ENCODE measurements at regions not wholly inside any gene's neighbourhood (a gene's known extent, or its start where the extent isn't known, plus 50 kb on each side); places are given as distances from the start of the nearest gene placed in this dataset.

GRCh38 chr13:80011448-80012212 is 329.3 kb downstream of the SPRY2 start:
- Histone ChIP-seq H3K4me1 (no peaks in the 10 kb centered on the region), H3K27ac (no peak overlapping the region), H3K4me3 (no peak overlapping the region), H3K36me3 (no peaks in the 10 kb centered on the region), H3K27me3 (no peaks in the 10 kb centered on the region), H3K9me3 (no peaks in the 10 kb centered on the region)
- intact Hi-C loops (cut with DNase I; ENCODE audit: low total_unique reads) = no loop called here
- TF ChIP-seq CTCF (IDR thresholded peaks at IDR 0.05) = no peak
- no peak for TF ChIP-seq POLR2AphosphoS5 (IDR thresholded peaks at IDR 0.05)
- TF ChIP-seq POLR2A (IDR thresholded peaks at IDR 0.05) = no peak
- no peak for DNase-seq (ENCODE audit: low spot score in 2 of 2)

- TF ChIP-seq CTCF (IDR thresholded peaks at IDR 0.05) = no peak
- TF ChIP-seq POLR2AphosphoS5 (IDR thresholded peaks at IDR 0.05) = no peak
- no peak for TF ChIP-seq POLR2A (IDR thresholded peaks at IDR 0.05)
- H3K4me1 ChIP-seq = no peaks in the 10 kb centered on the region
- no peak for DNase-seq (ENCODE audit: low spot score in 2 of 2)
Measured at GRCh38 chr13:80010846-80011245, 330.1 kb downstream of the SPRY2 start.

GRCh38 chr13:80010286-80010831 is 330.6 kb downstream of the SPRY2 start:
- no peaks in the 10 kb centered on the region for H3K36me3 ChIP-seq
- no peak for DNase-seq (ENCODE audit: low spot score in 2 of 2)

More at GRCh38 chr13:80010846-80011245, 330.1 kb downstream of the SPRY2 start:
- H3K27ac ChIP-seq = no peak overlapping the region
- intact Hi-C loops (cut with DNase I; ENCODE audit: low total_unique reads) = no loop called here
- H3K9me3 ChIP-seq = no peaks in the 10 kb centered on the region
- no peaks in the 10 kb centered on the region for H3K36me3 ChIP-seq
- no peak overlapping the region for H3K4me3 ChIP-seq
- no peaks in the 10 kb centered on the region for H3K27me3 ChIP-seq

GRCh38 chr13:80009760-80010159 is 331.2 kb downstream of the SPRY2 start:
- intact Hi-C loops (cut with DNase I; ENCODE audit: low total_unique reads) = no loop called here
- Histone ChIP-seq H3K27me3 (no peaks in the 10 kb centered on the region), H3K36me3 (no peaks in the 10 kb centered on the region), H3K4me1 (no peaks in the 10 kb centered on the region), H3K27ac (no peak overlapping the region), H3K4me3 (no peak overlapping the region), H3K9me3 (no peaks in the 10 kb centered on the region)
- DNase-seq (ENCODE audit: low spot score in 2 of 2) = no peak
- TF ChIP-seq CTCF (IDR thresholded peaks at IDR 0.05) (no peak), POLR2A (IDR thresholded peaks at IDR 0.05) (no peak), POLR2AphosphoS5 (IDR thresholded peaks at IDR 0.05) (no peak)

More at GRCh38 chr13:80010286-80010831, 330.6 kb downstream of the SPRY2 start:
- TF ChIP-seq POLR2AphosphoS5 (IDR thresholded peaks at IDR 0.05) = no peak
- no peak for TF ChIP-seq POLR2A (IDR thresholded peaks at IDR 0.05)
- no peak for TF ChIP-seq CTCF (IDR thresholded peaks at IDR 0.05)
- intact Hi-C loops (cut with DNase I; ENCODE audit: low total_unique reads) = no loop called here
- H3K4me3 ChIP-seq = no peak overlapping the region
- H3K27ac ChIP-seq = no peak overlapping the region
- no peaks in the 10 kb centered on the region for H3K27me3 ChIP-seq
- no peaks in the 10 kb centered on the region for H3K9me3 ChIP-seq
- no peaks in the 10 kb centered on the region for H3K4me1 ChIP-seq

GRCh38 chr13:80006940-80007339 is 334.0 kb downstream of the SPRY2 start:
- intact Hi-C loops (cut with DNase I; ENCODE audit: low total_unique reads) = no loop called here
- Histone ChIP-seq H3K9me3 (no peaks in the 10 kb centered on the region), H3K36me3 (no peaks in the 10 kb centered on the region), H3K4me1 (no peaks in the 10 kb centered on the region), H3K27me3 (no peaks in the 10 kb centered on the region), H3K4me3 (no peak overlapping the region), H3K27ac (no peak overlapping the region)
- DNase-seq (ENCODE audit: low spot score in 2 of 2) = no peak
- TF ChIP-seq CTCF (IDR thresholded peaks at IDR 0.05) (no peak), POLR2AphosphoS5 (IDR thresholded peaks at IDR 0.05) (no peak), POLR2A (IDR thresholded peaks at IDR 0.05) (no peak)

All from breast epithelium (tissue), 4 donors.